HepG2 (cell line): ENCODE measurements at regions not wholly inside any gene's neighbourhood (a gene's known extent, or its start where the extent isn't known, plus 50 kb on each side); places are given as distances from the start of the nearest gene placed in this dataset.

ENCODE experiments used
- ATAC-seq: fragments of 200-7000 bp; cut with Tn5 transposase; 3 replicates; pipeline ENCODE4 v1.9.1; 2020; ENCODE audit warnings: mild to moderate bottlenecking, moderate library complexity
- BruUV-seq: library from RNA; stranded (reverse); fragments of 400-500 nt; replicated peaks from 2 replicates; lab custom pipeline; 2021; lab: Mats Ljungman, UMichigan
- CTCF ChIA-PET: fragments of 300-600 bp; formaldehyde crosslinking; extraction: SDS; loops from one replicate; lab custom pipeline; 2021; ENCODE audit warnings: low total read pairs, inconsistent platforms, low intra/inter-chr PET ratio; lab: Yijun Ruan, JAX
- POLR2A ChIA-PET: fragments of 350-600 bp; sonication (Branson Sonifier 250); formaldehyde crosslinking; loops from one replicate; lab custom pipeline; 2020; ENCODE audit warnings: antibody characterized with exemption, inconsistent platforms; lab: Yijun Ruan, JAX
- DNase-seq: peaks from one replicate; pipeline ENCODE4 v3.0.0-alpha.2; 2015; ENCODE audit warnings: low spot score
- FAIRE-seq: peaks from 3 replicates; lab custom pipeline; 2011; peaks lifted over from hg19 to GRCh38; lab: Jason Lieb, UNC
- H2AFZ ChIP-seq: one replicate; pipeline ENCODE4 v1.6.1; 2011; ENCODE audit warnings: low read length, inconsistent platforms
- H3K27ac ChIP-seq: fragments of 300-600 bp; 3 replicates; pipeline ENCODE4 v1.8.0; 2011; ENCODE audit warnings: mixed run types, mild to moderate bottlenecking, mixed read lengths, low read length, inconsistent platforms; ENCODE audit not compliant: insufficient read depth; ENCODE audit errors: extremely low read length
- H3K27me3 ChIP-seq, 2 experiments: fragments of 200-600 bp in 1 of 2; 2 replicates in 1 of 2; 3 replicates in 1 of 2; pipeline versions ENCODE4 v1.6.0 to v1.8.0; 2011; ENCODE audit warnings: low read length in 2 of 2, mild to moderate bottlenecking in 2 of 2, moderate library complexity in 2 of 2, inconsistent platforms in 1 of 2; ENCODE audit not compliant: insufficient read depth in 2 of 2, control insufficient read depth in 1 of 2
- H3K36me3 ChIP-seq, 2 experiments: fragments of 200-600 bp in 1 of 2; replicated peaks in 1 of 2; 2 replicates in 1 of 2; 3 replicates in 1 of 2; pipeline versions ENCODE4 v1.5.1 to v1.8.0; 2011; ENCODE audit warnings: low read length in 2 of 2, inconsistent platforms in 1 of 2; ENCODE audit not compliant: insufficient read depth in 2 of 2, control insufficient read depth in 1 of 2
- H3K4me1 ChIP-seq: 2 replicates; pipeline ENCODE4 v1.5.1; 2012; ENCODE audit warnings: low read length, inconsistent platforms; ENCODE audit not compliant: insufficient read depth
- H3K4me2 ChIP-seq: 2 replicates; pipeline ENCODE4 v1.6.0; 2011; ENCODE audit warnings: low read depth, low read length, inconsistent platforms
- H3K4me3 ChIP-seq, 3 experiments: fragments of 200-600 bp in 1 of 3; sonication (generic), shearing (Covaris generic) in 1 of 3; replicated peaks in 1 of 3; 2 replicates each; pipeline ENCODE4 v1.5.1; 2011 to 2016; ENCODE audit warnings: low read length in 3 of 3, inconsistent platforms in 2 of 3, low read depth in 2 of 3, mild to moderate bottlenecking in 2 of 3, control low read depth in 1 of 3, mixed read lengths in 1 of 3; ENCODE audit not compliant: insufficient read depth in 1 of 3
- H3K79me2 ChIP-seq: one replicate; pipeline ENCODE4 v1.6.1; 2011; ENCODE audit warnings: low read length, inconsistent platforms; ENCODE audit not compliant: insufficient read depth
- H3K9ac ChIP-seq: 2 replicates; pipeline ENCODE4 v1.6.0; 2011; ENCODE audit warnings: mild to moderate bottlenecking, low read depth, low read length, inconsistent platforms; ENCODE audit not compliant: insufficient read depth
- H3K9me3 ChIP-seq: 2 replicates; pipeline ENCODE4 v1.5.1; 2012; ENCODE audit warnings: mild to moderate bottlenecking, low read length
- H4K20me1 ChIP-seq: 2 replicates; pipeline ENCODE4 v1.6.0; 2011; ENCODE audit warnings: inconsistent platforms, mild to moderate bottlenecking, low read length, moderate library complexity; ENCODE audit not compliant: insufficient read depth
- ATF7 ChIP-seq, 2 experiments: fragments of 450-650 bp in 1 of 2; sonication (generic) in 1 of 2; formaldehyde crosslinking in 1 of 2; IDR thresholded peaks; 2 replicates each; pipeline versions ENCODE4 v1.4.0 to v1.6.1; 2016 to 2020; ENCODE audit warnings: antibody characterized with exemption in 1 of 2, mild to moderate bottlenecking in 1 of 2, missing genetic modification reagents in 1 of 2
- BCL6 ChIP-seq: IDR thresholded peaks from 2 replicates; pipeline ENCODE4 v1.6.1; 2016; ENCODE audit warnings: missing genetic modification reagents, missing compliant biosample characterization
- HDAC2 ChIP-seq: sonication (generic); formaldehyde crosslinking; IDR thresholded peaks from 2 replicates; pipeline ENCODE4 v1.4.0; 2020; ENCODE audit warnings: missing genetic modification reagents
- HNRNPUL1 ChIP-seq: fragments of 200-400 bp; formaldehyde crosslinking; IDR thresholded peaks from 2 replicates; pipeline ENCODE4 v1.6.1; 2017; ENCODE audit warnings: low read depth, mild to moderate bottlenecking, low read length, moderate library complexity
- MEIS2 ChIP-seq: sonication (generic); formaldehyde crosslinking; IDR thresholded peaks from 2 replicates; pipeline ENCODE4 v1.9.0; 2021; ENCODE audit warnings: mild to moderate bottlenecking, missing genetic modification reagents
- MIER2 ChIP-seq: IDR thresholded peaks from 2 replicates; pipeline ENCODE4 v1.6.1; 2016; ENCODE audit warnings: missing biosample characterization, missing genetic modification reagents
- TBX2 ChIP-seq: sonication (generic); formaldehyde crosslinking; IDR thresholded peaks from 2 replicates; pipeline ENCODE4 v1.5.0; 2020; ENCODE audit warnings: missing genetic modification reagents, mild to moderate bottlenecking, borderline replicate concordance
- TSC22D2 ChIP-seq: sonication (generic); formaldehyde crosslinking; IDR thresholded peaks from 2 replicates; pipeline ENCODE4 v1.5.1; 2020; ENCODE audit warnings: missing genetic modification reagents, mild to moderate bottlenecking, borderline replicate concordance
- ZBTB7B ChIP-seq: sonication (generic); formaldehyde crosslinking; IDR thresholded peaks from 2 replicates; pipeline ENCODE4 v1.4.0; 2020; ENCODE audit warnings: missing genetic modification reagents
- ZNF264 ChIP-seq: sonication (generic); formaldehyde crosslinking; IDR thresholded peaks from 2 replicates; pipeline ENCODE4 v1.4.0; 2020; ENCODE audit warnings: missing genetic modification reagents
- ZNF335 ChIP-seq: sonication (generic); formaldehyde crosslinking; IDR thresholded peaks from 2 replicates; pipeline ENCODE4 v1.4.0; 2020; ENCODE audit warnings: missing genetic modification reagents
- ZNF460 ChIP-seq: sonication (generic); formaldehyde crosslinking; IDR thresholded peaks from 2 replicates; pipeline ENCODE4 v1.5.1; 2020; ENCODE audit warnings: missing genetic modification reagents, mild to moderate bottlenecking, borderline replicate concordance
- ZNF468 ChIP-seq: sonication (generic); formaldehyde crosslinking; IDR thresholded peaks from 2 replicates; pipeline ENCODE4 v1.8.0; 2022; ENCODE audit warnings: mild to moderate bottlenecking, moderate library complexity, missing genetic modification reagents
- ZNF501 ChIP-seq: sonication (generic); formaldehyde crosslinking; IDR thresholded peaks from 2 replicates; pipeline ENCODE4 v1.5.1; 2020; ENCODE audit warnings: mild to moderate bottlenecking, moderate library complexity, missing genetic modification reagents
- ZNF614 ChIP-seq: IDR thresholded peaks from 2 replicates; pipeline ENCODE4 v1.6.1; 2018; ENCODE audit warnings: missing biosample characterization, missing genetic modification reagents, inconsistent platforms, borderline replicate concordance
- ZNF644 ChIP-seq: IDR thresholded peaks from 2 replicates; pipeline ENCODE4 v1.6.1; 2016; ENCODE audit warnings: low read depth
- WGBS: methylation state at CpG from one replicate; pipeline ENCODE4 v1.1.6; 2017; ENCODE audit warnings: low lambda C conversion rate; 5-methylcytosine and 5-hydroxymethylcytosine counted together
- in situ Hi-C: cut with HindIII; loops from 2 replicates; pipeline ENCODE4 v1.10.0; 2017; ENCODE audit warnings: low pct_unique_long_range_greater_than_20kb; ENCODE audit not compliant: extremely low pct_ligation_motif_present
- intact Hi-C: fragments of 100-400 bp; cut with micrococcal nuclease; formaldehyde crosslinking; loops from one replicate; pipeline ENCODE4 v1.10.0; 2022; ENCODE audit not compliant: unreplicated experiment
- TF ChIP-seq, protein P1 (sequence below): sonication (generic); formaldehyde crosslinking; IDR thresholded peaks from 2 replicates; pipeline ENCODE4 v1.4.0; 2020; ENCODE audit warnings: missing genetic modification reagents
- TF ChIP-seq, protein P2 (sequence below): sonication (generic); formaldehyde crosslinking; IDR thresholded peaks from 2 replicates; pipeline ENCODE4 v1.4.0; 2020; ENCODE audit warnings: mild to moderate bottlenecking, missing genetic modification reagents, borderline replicate concordance

DNA sequence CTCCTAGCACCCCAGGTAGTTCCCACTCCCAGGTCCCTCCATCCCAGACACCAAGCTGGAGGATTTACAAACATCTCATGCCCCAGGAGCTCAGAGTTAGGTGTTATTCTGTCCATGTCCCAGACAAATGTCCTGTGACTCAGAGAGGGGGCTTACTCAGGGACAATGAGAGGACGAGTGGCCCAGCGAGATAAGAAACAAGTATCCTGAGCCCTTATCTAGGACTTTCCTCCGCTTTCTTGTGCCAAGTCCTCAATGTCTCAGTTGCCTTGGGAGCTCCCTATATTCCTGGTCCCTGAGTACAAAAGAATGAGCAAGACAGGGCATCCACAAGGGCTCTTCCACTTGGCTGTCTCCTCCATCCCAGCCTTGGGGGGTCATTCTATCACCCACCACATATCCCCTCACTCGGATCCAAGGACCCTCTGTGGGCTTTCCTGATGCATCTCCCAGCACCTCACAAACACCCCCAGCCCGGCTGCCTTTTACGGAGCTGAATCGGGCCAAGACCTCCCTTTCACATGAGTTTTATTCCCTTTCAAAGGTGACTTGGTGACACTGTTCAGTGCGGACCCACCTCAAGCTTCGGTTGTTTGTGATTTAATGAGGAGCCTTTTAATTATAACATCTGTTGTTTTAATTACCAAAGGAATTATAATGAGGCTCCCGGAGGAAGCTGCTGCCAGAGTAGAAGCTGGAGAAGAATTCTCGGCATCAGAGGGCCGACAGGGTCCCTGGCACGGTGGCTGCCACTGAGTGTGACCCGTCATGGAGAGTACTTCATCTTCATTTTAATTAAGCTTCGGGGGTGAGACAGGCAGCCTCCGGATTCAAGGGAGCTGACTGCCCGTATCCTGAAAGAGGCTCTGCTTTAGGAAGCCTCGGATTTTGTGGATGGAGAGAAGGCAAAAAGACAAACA, 121.5 kb downstream of the WSCD1 start:
- Histone ChIP-seq H3K36me3 (no peaks in the 10 kb centered on the region), H3K27ac (no peak overlapping the region), H3K9me3 (peaks cover 7% of the 10 kb centered on the region; the same call in 1 of the 2 replicates), H3K9ac (no peak overlapping the region), H3K27me3 (peaks cover 0 to 10% of the 10 kb centered on the region in 2 experiments; a peak in 1 of 5 replicates), H3K4me3 (no peak overlapping the region), H3K4me1 (no peaks in the 10 kb centered on the region), H3K79me2 (no peaks in the 10 kb centered on the region), H4K20me1 (no peaks in the 10 kb centered on the region), H3K4me2 (no peak overlapping the region), H2AFZ (no peak overlapping the region)
- no peak for DNase-seq
- in situ Hi-C loops (no loop called here), intact Hi-C loops (no loop called here)
- ATAC-seq = no peak
- no TSS peak for BruUV-seq
- ChIA-PET CTCF (no interaction called here), POLR2A (no interaction called here)
- TF ChIP-seq MEIS2 (CRISPR knock-in tag) (no peak), BCL6 (no peak), ZNF460 (no peak), ZNF614 (CRISPR knock-in tag) (no peak), ZBTB7B (CRISPR knock-in tag) (no peak), ZNF501 (CRISPR knock-in tag) (no peak), HNRNPUL1 (no peak), ZNF468 (CRISPR knock-in tag) (no peak), MIER2 (no peak), ATF7 (IDR thresholded peaks at IDR 0.05) (no peak), ATF7 (CRISPR knock-in tag; IDR thresholded peaks at IDR 0.05) (no peak), ZNF335 (CRISPR knock-in tag) (no peak), ZNF644 (CRISPR knock-in tag) (no peak), TBX2 (no peak), HDAC2 (CRISPR knock-in tag) (no peak), ZNF264 (no peak), TSC22D2 (CRISPR knock-in tag) (no peak)
- TF ChIP-seq, protein P1, sequence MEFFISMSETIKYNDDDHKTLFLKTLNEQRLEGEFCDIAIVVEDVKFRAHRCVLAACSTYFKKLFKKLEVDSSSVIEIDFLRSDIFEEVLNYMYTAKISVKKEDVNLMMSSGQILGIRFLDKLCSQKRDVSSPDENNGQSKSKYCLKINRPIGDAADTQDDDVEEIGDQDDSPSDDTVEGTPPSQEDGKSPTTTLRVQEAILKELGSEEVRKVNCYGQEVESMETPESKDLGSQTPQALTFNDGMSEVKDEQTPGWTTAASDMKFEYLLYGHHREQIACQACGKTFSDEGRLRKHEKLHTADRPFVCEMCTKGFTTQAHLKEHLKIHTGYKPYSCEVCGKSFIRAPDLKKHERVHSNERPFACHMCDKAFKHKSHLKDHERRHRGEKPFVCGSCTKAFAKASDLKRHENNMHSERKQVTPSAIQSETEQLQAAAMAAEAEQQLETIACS (CRISPR knock-in tag) = no peak
- TF ChIP-seq, protein P2, sequence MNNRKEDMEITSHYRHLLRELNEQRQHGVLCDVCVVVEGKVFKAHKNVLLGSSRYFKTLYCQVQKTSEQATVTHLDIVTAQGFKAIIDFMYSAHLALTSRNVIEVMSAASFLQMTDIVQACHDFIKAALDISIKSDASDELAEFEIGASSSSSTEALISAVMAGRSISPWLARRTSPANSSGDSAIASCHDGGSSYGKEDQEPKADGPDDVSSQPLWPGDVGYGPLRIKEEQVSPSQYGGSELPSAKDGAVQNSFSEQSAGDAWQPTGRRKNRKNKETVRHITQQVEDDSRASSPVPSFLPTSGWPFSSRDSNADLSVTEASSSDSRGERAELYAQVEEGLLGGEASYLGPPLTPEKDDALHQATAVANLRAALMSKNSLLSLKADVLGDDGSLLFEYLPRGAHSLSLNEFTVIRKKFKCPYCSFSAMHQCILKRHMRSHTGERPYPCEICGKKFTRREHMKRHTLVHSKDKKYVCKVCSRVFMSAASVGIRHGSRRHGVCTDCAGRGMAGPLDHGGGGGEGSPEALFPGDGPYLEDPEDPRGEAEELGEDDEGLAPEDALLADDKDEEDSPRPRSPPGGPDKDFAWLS (CRISPR knock-in tag) = no peak
- 20% methylated on average over 18 of the region's 18 CpGs for WGBS
- FAIRE-seq = no peak
